ENCODE measurements at regions not wholly inside any gene's neighbourhood (a gene's known extent, or its start where the extent isn't known, plus 50 kb on each side); places are given as distances from the start of the nearest gene placed in this dataset.

DNA sequence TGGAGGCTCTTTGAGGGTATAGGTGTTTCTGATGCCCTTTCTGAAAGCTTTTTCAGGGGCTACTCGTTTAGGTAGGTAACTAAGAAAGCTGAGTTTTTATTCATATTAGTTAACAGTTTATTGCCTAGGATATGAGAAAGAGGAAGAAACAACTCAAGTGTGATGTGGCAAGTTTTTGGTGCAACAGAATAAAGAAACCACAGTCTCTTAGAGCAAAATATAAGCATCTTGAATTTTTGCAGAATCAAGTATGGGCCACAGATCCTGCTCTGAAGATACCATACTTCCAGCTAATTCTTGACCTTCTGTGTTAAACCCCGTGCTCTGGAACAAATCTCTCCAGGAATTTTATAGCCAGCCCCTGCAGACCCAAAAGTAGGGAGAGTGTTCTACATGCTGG, 147.7 kb upstream of the SLC1A4 start:
- H3K4me3 ChIP-seq (ENCODE audit: low read length) = no peak overlapping the region
- TF ChIP-seq, protein P1, sequence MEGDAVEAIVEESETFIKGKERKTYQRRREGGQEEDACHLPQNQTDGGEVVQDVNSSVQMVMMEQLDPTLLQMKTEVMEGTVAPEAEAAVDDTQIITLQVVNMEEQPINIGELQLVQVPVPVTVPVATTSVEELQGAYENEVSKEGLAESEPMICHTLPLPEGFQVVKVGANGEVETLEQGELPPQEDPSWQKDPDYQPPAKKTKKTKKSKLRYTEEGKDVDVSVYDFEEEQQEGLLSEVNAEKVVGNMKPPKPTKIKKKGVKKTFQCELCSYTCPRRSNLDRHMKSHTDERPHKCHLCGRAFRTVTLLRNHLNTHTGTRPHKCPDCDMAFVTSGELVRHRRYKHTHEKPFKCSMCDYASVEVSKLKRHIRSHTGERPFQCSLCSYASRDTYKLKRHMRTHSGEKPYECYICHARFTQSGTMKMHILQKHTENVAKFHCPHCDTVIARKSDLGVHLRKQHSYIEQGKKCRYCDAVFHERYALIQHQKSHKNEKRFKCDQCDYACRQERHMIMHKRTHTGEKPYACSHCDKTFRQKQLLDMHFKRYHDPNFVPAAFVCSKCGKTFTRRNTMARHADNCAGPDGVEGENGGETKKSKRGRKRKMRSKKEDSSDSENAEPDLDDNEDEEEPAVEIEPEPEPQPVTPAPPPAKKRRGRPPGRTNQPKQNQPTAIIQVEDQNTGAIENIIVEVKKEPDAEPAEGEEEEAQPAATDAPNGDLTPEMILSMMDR (conservative IDR thresholded peaks at IDR 0.05; ENCODE audit: low read length) = no peak
- DNase-seq (ENCODE audit: low read depth) = no peak

DNA sequence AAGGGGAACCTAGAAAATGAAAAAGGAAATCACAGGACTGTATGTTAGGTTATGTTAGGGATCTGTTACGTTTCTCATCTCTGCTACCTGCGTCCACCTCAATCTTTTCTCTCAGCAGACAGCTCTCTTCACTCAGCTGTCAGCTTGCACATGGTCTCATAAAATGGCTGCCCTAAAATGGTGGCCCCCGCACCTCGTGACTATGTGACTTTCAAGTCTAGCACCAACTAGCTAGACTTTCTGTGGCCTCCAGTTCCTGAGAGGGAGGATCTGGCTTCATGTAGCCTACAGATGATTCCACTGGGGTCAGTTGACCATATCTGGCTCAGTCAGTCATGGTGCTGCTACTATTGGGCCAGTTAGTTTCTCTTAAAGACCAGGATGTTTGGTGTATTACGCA, 147.2 kb upstream of the SLC1A4 start:
- TF ChIP-seq, protein P1 (conservative IDR thresholded peaks at IDR 0.05; ENCODE audit: low read length) = no peak
- DNase-seq (ENCODE audit: low read depth) = no peak

DNA sequence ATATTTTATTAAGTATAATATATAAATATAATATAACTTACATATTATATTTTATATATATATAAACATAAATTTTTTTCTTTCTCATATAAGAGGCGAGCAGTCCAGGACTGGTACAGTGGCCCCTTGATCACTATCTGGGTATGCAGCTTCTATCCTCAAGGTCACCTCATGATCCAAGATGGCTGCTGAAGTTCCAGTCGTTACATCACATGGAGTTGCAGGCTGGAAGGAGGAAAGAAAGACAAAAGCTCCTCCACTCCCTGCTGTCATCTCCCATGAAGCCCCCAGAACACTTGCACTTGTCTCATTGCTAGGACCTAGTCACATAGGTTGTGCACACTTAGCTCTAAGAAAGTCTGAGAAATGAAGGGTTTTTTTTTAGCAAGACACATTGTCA, 145.1 kb upstream of the SLC1A4 start:
- no peak overlapping the region for H3K4me3 ChIP-seq (ENCODE audit: low read length)
- TF ChIP-seq, protein P1 (conservative IDR thresholded peaks at IDR 0.05; ENCODE audit: low read length) = no peak
- no peak for DNase-seq (ENCODE audit: low read depth)

More for the DNA sequence above, 147.2 kb upstream of the SLC1A4 start:
- no peak overlapping the region for H3K4me3 ChIP-seq (ENCODE audit: low read length)

DNA sequence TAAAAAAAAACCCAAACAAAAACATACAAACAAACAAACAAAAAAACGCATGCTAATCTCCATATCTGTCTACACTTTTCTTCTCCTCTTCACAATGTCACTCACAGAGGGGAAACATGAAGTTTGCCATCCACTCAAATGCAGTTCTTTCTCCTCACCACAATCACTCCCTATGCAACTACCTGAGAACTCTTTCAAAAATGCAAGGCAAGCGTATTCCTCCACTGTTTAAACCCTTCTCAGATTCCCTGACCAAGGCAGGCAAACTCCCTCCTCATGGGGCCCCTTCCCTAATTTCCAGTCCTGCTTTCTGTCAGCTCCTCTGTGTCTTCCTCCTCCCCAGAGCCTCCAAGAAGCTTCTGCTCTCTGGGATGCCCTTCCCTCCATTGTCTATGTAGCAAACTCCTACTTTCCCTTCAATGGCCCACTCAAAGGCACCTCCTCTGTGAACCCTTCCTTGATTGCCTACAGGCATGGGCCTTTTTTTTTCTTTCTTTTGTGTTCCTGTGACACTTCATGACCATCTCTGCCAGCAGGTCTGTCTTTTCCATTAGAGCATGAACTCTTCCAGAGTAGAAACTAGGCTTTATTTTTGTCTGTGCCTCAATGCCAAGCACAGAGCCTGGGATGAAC, 143.8 kb upstream of the SLC1A4 start:
- no peak overlapping the region for H3K4me3 ChIP-seq (ENCODE audit: low read length)
- DNase-seq (ENCODE audit: low read depth) = no peak
- TF ChIP-seq, protein P1 (conservative IDR thresholded peaks at IDR 0.05; ENCODE audit: low read length) = no peak

DNA sequence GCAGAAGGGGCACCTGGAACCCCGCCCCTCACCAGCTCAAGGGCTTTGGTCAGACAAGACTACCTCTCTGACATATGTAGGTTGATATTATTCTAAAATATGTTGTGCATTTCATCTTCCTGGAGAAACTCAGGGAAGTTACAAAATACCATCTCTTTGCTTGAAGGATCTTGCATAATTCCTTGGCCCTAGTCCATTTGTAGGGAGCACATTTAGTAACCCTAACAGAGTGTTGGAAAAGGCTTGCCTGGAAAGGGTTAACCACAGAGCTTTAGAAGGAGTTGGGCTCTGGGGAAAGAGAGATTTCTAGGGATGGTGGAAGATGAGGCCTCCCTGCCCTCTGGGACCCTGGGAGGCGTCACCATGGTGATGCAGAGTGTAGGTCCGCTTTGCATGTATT, 143.0 kb upstream of the SLC1A4 start:
- peak; percentile 73 for DNase-seq (ENCODE audit: low read depth)
- TF ChIP-seq, protein P1 (conservative IDR thresholded peaks at IDR 0.05; ENCODE audit: low read length) = no peak
- no peak overlapping the region for H3K4me3 ChIP-seq (ENCODE audit: low read length)

DNA sequence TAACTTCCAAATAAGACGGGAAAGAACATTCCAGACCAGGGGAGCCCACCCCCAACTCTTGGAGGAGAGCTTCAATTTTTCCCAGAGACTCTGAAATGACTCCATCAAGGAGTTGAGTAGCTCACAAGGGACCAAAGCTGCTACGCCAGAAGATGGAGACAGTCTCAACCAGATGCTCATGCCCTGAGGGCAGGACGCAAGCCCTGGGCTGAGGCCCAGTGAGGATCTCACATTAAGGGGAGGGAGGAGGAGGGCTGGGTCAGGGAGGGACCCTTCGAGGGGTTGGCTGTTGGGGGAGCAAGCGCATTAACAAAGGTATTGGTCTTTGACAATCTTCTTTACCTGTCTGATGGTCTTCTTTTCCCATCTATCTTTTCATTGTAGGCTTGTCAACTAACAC, 141.3 kb upstream of the SLC1A4 start:
- no peak overlapping the region for H3K4me3 ChIP-seq (ENCODE audit: low read length)
- DNase-seq (ENCODE audit: low read depth) = no peak
- TF ChIP-seq, protein P1 (conservative IDR thresholded peaks at IDR 0.05; ENCODE audit: low read length) = no peak

DNA sequence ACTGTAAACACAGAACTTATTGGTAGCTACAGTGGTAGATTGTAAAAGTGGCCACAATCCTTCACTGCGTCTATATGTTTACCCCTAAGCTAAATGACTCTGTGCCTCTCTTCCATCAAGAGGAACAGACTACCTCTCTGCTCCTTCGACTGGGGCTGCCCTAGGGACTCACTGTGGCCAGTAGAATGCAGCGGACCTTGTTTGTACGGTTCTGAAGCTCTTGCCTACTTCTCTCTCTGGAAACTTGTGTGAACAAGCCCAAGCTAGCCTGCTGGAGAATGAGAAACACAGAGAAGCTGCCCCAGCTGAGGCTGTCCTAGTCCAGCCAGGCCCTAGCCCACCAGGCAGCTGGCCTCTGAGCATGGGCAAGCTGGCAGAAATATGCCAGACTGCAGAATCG, 140.8 kb upstream of the SLC1A4 start:
- no peak overlapping the region for H3K4me3 ChIP-seq (ENCODE audit: low read length)
- TF ChIP-seq, protein P1 (conservative IDR thresholded peaks at IDR 0.05; ENCODE audit: low read length) = no peak
- no peak for DNase-seq (ENCODE audit: low read depth)

Measured in AG10803 (cell line).